GM12872 (cell line): ENCODE measurements at regions not wholly inside any gene's neighbourhood (a gene's known extent, or its start where the extent isn't known, plus 50 kb on each side); places are given as distances from the start of the nearest gene placed in this dataset.

Experiments
- TF ChIP-seq, protein P1 (sequence below): IDR thresholded peaks from 3 replicates; pipeline ENCODE4 v1.5.1; 2011; ENCODE audit warnings: low read depth, mild to moderate bottlenecking, low read length, moderate library complexity; ENCODE audit not compliant: insufficient read depth

DNA sequence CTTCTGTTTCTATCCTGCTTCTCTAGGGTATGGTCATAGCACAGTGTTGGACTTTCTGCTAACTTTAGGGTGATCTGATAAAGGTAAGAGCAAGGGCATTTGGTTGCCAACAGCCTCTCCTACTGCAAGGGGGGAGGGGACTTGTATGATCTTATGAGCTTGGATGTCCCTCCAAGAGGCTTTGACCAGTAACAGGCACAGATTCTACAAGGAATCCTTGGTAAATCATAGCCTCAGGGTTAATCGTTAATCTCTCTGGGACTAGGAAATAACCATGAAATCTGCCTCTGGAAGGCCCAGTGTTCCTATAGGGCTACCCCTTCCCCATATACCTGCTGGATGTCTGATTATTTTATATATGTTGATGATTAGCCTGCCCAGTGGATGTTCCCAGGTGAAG lies 134.8 kb upstream of the TNFSF4 start:
- TF ChIP-seq, protein P1, sequence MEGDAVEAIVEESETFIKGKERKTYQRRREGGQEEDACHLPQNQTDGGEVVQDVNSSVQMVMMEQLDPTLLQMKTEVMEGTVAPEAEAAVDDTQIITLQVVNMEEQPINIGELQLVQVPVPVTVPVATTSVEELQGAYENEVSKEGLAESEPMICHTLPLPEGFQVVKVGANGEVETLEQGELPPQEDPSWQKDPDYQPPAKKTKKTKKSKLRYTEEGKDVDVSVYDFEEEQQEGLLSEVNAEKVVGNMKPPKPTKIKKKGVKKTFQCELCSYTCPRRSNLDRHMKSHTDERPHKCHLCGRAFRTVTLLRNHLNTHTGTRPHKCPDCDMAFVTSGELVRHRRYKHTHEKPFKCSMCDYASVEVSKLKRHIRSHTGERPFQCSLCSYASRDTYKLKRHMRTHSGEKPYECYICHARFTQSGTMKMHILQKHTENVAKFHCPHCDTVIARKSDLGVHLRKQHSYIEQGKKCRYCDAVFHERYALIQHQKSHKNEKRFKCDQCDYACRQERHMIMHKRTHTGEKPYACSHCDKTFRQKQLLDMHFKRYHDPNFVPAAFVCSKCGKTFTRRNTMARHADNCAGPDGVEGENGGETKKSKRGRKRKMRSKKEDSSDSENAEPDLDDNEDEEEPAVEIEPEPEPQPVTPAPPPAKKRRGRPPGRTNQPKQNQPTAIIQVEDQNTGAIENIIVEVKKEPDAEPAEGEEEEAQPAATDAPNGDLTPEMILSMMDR: no peak

DNA sequence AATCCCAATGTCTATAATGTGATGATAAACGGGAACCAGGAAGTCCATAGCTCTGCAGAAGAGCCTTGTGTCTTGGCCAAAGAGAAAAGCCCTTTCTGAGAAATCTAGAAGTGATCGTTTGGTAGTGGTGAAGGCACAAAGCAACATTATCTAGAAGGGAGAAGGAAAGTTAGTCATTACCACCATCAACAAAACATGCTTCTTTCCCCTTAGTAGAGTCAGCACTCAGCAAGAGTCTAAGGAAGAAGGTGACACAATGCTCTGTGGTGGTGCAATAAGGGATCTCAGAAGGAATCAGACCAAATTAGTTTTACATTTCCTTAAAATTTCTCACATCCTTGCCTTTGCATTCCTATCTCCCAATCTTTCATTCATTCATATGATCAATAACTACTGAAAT lies 134.4 kb upstream of the PRDX6 start:
- TF ChIP-seq, protein P1: no peak

DNA sequence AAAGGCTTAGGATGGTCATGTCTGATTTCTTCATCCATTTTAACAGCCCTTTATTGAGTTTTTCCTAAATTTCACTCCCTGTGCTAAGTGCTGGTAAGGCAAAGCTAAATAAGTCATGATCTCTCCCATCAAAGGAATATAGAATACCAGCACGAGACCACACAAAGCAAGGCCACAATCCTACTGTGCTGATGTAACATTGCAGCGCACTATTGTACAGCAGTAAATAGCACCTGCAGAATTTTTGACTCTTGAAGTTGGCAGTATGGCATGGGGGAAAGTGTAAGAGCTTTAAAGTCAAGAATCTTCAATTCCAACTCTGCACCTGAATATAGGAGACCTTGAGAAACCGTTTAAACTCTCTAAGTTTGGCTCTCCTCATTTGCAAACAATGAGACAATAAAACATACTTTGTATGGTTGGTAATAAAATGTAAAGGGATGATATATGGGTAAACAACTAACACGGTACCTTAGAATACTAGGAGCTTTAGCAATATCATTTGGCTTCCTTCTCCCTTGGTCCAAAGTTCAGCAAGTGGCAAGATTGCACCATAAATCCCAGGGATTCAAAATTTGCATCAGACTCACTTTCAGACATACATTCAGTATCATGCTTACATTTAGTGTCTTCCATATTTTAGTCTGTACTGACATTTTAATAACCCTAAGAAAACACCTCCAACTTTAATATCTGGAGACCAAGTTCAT lies 132.9 kb upstream of the PRDX6 start:
- TF ChIP-seq, protein P1: no peak

DNA sequence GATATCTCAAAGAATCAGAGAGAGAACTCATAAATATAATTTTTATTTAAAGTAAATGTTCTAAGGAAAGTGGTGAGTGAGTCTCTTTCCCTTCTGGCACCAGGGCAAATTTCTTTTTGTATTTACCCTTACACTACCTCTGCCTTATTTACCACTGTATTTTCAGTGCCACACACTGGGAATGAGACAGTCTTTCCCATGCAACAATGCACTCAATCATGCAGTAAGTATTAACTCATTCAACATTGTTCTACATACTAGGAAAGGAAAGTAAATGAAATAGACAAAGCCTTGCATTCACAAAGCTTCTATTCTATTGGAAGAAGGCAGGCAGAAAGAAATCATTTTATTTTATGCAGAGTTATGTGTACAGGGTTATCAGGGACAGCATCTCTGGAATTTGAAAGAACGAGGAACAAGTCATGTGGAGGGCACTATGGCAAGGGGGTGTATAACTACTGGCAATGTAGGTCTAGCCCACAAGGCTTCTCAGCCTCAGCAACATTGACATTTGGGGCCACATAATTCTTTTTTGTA lies 129.8 kb upstream of the PRDX6 start:
- TF ChIP-seq, protein P1: no peak

DNA sequence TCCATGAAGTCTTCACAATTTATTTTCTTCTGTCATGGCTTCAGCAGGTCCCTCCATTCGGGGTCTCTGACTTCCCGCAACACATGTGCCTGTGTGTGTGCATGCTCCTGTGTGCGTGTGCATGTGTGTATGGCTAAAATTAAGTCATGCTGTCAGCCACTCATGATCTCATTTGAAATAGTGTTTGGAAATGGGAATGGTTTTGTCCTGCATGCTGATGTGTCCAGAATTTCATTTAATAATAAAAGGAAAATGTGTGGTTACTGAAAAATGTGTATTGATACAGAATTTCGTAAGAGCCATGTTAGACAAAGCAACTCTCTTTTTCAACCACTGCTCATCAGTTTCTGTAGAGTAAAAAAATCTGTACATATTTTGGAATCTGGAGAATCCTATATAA lies 123.8 kb upstream of the PRDX6 start:
- TF ChIP-seq, protein P1: no peak

DNA sequence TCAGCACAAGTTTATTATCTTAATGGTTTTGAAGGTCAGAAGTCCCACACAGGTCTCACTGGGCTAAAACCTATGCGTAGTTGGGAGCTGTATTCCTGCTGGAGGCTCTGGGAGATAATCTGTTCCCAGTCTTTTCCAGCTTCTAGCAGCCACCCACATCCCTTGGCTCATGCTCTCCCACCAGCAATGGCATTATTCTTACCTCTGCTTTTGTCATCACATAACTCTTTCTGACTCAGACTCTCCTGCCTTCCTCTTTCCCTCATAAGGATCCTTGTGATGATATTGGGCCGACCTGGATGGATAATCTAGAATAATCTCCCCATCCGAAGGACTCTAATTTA lies 122.2 kb upstream of the PRDX6 start:
- TF ChIP-seq, protein P1: no peak

DNA sequence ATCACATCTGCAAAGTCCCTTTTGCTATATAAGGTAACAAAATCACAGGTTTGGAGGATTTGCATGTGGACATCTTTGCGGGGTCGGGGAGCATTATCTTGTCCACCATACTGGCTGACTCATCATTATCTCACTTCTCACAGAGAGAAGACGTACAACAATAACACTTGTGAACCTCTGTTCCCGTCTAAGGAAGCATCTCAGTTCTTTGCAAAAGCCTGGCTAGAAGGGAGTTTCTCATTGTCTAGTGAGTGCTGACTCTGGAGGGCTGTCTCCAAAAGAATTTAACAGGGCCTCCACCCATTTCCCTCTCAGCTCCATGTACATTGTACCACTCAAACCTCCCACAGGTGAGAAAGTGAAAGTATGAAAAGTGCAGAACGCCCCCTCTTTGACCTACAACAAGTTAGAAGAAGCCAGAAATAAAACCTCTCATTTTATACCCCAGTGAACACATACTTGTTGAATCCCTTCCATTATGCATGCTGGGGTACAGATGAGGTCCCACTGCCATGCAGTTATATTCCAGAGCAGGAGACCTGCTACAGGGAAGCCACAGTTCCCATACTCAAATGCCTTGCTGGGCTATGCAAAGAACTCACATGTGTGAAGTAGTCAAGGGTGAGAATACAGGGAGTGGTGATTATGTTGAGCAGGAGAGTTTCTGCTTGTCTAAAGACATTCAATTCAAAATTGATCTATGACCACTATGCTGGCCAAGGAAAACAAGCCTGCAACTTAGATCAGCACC lies 121.7 kb upstream of the PRDX6 start:
- TF ChIP-seq, protein P1: no peak
